Activated CD8-positive, alpha-beta T cell treated with anti-CD3 and anti-CD28 coated beads, Interleukin-2, amount 10 ng/mL, durations not matched to agents 7 days and 5 days (primary cell): ENCODE measurements at regions not wholly inside any gene's neighbourhood (a gene's known extent, or its start where the extent isn't known, plus 50 kb on each side); places are given as distances from the start of the nearest gene placed in this dataset.
"Not testable (repeated sequence)": the region's sequence is repeated elsewhere in the genome, so short reads cannot be mapped to it uniquely, and the experiment has no call there.

Experiments used
- ATAC-seq: fragments of 150-1000 bp; cut with Tn5 transposase; one replicate; pipeline ENCODE4 v1.10.0; 2021; ENCODE audit warnings: moderate library complexity
- CTCF ChIA-PET: fragments of 350-600 bp; sonication (Branson Sonifier 250); formaldehyde crosslinking; loops from one replicate; lab custom pipeline; 2021; ENCODE audit warnings: antibody characterized with exemption; lab: Charles Lee
- POLR2A ChIA-PET: fragments of 350-600 bp; sonication (Branson Sonifier 250); formaldehyde crosslinking; loops from one replicate; lab custom pipeline; 2021; ENCODE audit warnings: antibody characterized with exemption; lab: Charles Lee
- DNase-seq: peaks from one replicate; pipeline ENCODE4 v3.0.0-alpha.2; 2020
- H3K27ac Mint-ChIP-seq: one replicate; pipeline ENCODE4 v1.8.0; 2021; ENCODE audit warnings: mild to moderate bottlenecking, mixed read lengths
- H3K27me3 Mint-ChIP-seq: one replicate; pipeline ENCODE4 v1.8.0; 2021; ENCODE audit warnings: low read depth, mixed read lengths
- H3K36me3 Mint-ChIP-seq: one replicate; pipeline ENCODE4 v1.8.0; 2021; ENCODE audit warnings: low read depth, mixed read lengths
- H3K4me1 Mint-ChIP-seq: one replicate; pipeline ENCODE4 v1.8.0; 2021; ENCODE audit warnings: low read depth, mixed read lengths
- H3K4me3 Mint-ChIP-seq: one replicate; pipeline ENCODE4 v1.8.0; 2021; ENCODE audit warnings: mild to moderate bottlenecking, mixed read lengths
- H3K9me3 Mint-ChIP-seq: one replicate; pipeline ENCODE4 v1.8.0; 2022; ENCODE audit warnings: mixed read lengths; ENCODE audit not compliant: insufficient read depth

DNA sequence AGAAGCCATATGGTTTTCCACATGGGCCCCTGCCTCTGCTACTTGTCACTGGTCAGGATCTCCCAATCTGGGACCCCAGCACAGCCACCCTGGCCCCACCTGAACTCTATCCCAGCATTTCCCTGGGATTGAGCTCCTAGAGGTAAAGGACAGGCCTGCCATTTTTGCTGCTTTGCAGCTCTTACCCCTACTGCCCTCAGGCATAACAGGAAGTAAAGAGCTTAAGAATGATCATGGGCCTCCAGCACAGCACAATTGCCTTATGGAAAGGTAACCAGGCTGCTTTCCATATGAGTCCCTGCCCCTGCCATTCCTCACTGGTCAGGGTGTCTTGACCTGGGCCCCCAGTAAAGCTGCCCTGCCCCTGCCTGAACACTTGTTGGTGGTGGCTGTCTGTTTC, 196.6 kb upstream of the XIST start:
- CTCF ChIA-PET = interaction anchor here (0.8 kb wide), 1 partner anchor 294 kb away, joined by 3 read pairs; no protein-coding TSS in a partner anchor

DNA sequence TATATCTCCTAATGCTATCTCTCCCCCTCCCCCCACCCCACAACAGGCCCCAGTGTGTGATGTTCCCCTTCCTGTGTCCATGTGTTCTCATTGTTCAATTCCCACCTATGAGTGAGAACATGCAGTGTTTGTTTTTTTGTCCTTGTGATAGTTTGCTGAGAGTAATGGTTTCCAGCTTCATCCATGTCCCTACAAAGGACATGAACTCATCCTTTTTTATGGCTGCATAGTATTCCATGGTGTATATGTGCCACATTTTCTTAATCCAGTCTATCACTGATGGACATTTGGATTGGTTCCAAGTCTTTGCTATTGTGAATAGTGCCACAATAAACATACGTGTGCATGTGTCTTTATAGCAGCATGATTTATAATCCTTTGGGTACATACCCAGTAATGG, 181.6 kb upstream of the XIST start:
- H3K36me3 Mint-ChIP-seq, DNase-seq, CTCF ChIA-PET, H3K9me3 Mint-ChIP-seq, ATAC-seq, H3K4me3 Mint-ChIP-seq, H3K27me3 Mint-ChIP-seq, H3K27ac Mint-ChIP-seq, POLR2A ChIA-PET, H3K4me1 Mint-ChIP-seq: not testable (repeated sequence)

More for the DNA sequence above, 196.6 kb upstream of the XIST start:
- Mint-ChIP-seq H3K27me3 (no peaks in the 10 kb centered on the region), H3K4me3 (no peak overlapping the region), H3K36me3 (no peaks in the 10 kb centered on the region), H3K27ac (no peak overlapping the region), H3K9me3 (no peaks in the 10 kb centered on the region), H3K4me1 (no peaks in the 10 kb centered on the region)
- ATAC-seq (no peak), DNase-seq (no peak)
- POLR2A ChIA-PET = no interaction called here

DNA sequence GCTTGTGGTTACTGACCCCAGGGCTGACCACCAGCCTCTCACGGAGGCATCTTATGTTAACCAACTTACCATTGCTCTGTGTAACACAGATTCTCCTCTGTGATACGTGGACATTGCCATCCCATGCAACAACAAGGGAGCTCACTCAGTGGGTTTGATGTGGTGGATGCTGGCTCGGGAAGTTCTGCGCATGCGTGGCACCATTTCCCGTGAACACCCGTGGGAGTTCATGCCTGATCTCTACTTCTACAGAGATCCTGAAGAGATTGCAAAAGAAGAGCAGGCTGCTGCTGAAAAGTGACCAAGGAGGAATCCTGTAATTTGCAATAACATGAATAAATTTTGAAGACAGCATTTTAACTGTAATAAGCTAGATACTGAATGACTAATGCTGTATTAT, 179.0 kb upstream of the XIST start:
- H3K27me3 Mint-ChIP-seq, POLR2A ChIA-PET, H3K36me3 Mint-ChIP-seq, DNase-seq, H3K9me3 Mint-ChIP-seq, H3K4me3 Mint-ChIP-seq, H3K27ac Mint-ChIP-seq, H3K4me1 Mint-ChIP-seq, CTCF ChIA-PET, ATAC-seq: not testable (repeated sequence)

DNA sequence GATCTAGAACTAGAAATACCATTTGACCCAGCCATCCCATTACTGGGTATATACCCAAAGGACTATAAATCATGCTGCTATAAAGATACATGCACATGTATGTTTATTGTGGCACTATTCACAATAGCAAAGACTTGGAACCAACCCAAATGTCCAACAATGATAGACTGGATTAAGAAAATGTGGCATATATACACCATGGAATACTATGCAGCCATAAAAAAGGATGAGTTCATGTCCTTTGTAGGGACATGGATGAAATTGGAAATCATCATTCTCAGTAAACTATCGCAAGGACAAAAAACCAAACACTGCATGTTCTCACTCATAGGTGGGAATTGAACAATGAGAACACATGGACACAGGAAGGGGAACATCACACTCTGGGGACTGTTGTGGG, 178.3 kb upstream of the XIST start:
- CTCF ChIA-PET, H3K4me1 Mint-ChIP-seq, ATAC-seq, H3K9me3 Mint-ChIP-seq, H3K4me3 Mint-ChIP-seq, H3K36me3 Mint-ChIP-seq, POLR2A ChIA-PET, H3K27ac Mint-ChIP-seq, DNase-seq, H3K27me3 Mint-ChIP-seq: not testable (repeated sequence)

DNA sequence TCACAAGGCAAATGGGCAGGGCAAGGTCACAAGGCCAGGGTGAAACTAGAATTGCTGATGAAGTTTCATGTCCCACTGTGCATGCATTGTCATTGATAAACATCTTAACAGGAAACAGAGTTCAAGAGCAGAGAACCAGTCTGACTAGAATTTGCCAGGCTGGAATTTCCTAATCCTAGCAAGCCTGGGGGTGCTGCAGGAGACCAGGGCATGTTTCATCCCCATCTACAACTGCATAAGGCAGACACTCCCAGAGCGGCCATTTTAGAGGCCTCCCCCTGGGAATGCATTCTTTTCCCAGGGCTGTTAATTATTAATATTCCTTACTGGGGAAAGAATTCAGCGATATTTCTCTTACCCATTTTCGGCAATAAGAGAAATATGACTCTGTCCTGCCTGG, 172.6 kb upstream of the XIST start:
- ATAC-seq, CTCF ChIA-PET, DNase-seq, H3K27ac Mint-ChIP-seq, H3K36me3 Mint-ChIP-seq, H3K27me3 Mint-ChIP-seq, POLR2A ChIA-PET, H3K4me1 Mint-ChIP-seq, H3K9me3 Mint-ChIP-seq, H3K4me3 Mint-ChIP-seq: not testable (repeated sequence)

DNA sequence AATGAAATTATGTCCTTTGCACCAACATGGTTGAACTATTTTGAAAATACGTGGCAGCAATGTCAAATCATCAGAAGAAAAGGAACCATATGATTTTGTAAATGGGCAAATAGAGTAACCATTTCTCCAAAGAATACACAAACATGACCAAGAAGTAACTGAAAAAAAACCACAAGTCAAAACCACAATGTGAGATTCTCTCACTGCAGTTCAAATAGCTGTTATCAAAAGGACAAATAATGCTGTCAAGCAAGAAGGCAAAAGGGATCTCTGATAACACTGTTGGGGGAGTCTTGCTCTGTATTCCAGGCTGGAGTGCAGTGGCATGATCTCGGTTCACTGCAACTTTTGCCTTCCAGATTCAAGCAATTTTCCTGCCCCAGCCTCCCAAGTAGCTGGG, 170.7 kb upstream of the XIST start:
- Mint-ChIP-seq H3K4me1 (peaks cover 7% of the 10 kb centered on the region), H3K36me3 (no peaks in the 10 kb centered on the region), H3K27me3 (peaks cover 4% of the 10 kb centered on the region), H3K27ac (no peak overlapping the region), H3K4me3 (no peak overlapping the region), H3K9me3 (peaks cover 3% of the 10 kb centered on the region)
- CTCF ChIA-PET = no interaction called here
- ATAC-seq (no peak), DNase-seq (no peak)
- POLR2A ChIA-PET = no interaction called here

DNA sequence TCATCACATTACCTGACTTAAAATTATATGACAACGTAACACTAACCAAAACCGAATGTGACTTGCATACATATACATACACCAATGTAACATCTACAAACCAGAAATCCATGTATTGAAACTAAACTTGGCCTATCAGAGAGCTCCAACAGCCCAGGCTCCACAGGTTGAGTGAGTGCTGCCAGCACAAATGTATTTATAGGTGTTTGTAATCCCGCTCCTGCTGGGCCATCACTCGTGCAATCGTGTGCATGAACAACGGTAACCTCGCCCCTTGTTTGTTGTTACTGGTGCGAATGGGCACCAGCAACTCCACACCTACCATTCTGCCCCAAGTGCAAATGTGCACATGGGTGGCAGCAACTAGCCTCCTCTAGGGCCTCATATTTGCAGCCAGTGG, 165.7 kb upstream of the XIST start:
- no peak for ATAC-seq
- no peaks in the 10 kb centered on the region for H3K9me3 Mint-ChIP-seq
- ChIA-PET POLR2A (no interaction called here), CTCF (no interaction called here)
- H3K27me3 Mint-ChIP-seq = peaks cover 4% of the 10 kb centered on the region
- no peak overlapping the region for H3K27ac Mint-ChIP-seq
- no peak overlapping the region for H3K4me3 Mint-ChIP-seq
- H3K4me1 Mint-ChIP-seq = peaks cover 9% of the 10 kb centered on the region
- DNase-seq = no peak
- H3K36me3 Mint-ChIP-seq = no peaks in the 10 kb centered on the region

DNA sequence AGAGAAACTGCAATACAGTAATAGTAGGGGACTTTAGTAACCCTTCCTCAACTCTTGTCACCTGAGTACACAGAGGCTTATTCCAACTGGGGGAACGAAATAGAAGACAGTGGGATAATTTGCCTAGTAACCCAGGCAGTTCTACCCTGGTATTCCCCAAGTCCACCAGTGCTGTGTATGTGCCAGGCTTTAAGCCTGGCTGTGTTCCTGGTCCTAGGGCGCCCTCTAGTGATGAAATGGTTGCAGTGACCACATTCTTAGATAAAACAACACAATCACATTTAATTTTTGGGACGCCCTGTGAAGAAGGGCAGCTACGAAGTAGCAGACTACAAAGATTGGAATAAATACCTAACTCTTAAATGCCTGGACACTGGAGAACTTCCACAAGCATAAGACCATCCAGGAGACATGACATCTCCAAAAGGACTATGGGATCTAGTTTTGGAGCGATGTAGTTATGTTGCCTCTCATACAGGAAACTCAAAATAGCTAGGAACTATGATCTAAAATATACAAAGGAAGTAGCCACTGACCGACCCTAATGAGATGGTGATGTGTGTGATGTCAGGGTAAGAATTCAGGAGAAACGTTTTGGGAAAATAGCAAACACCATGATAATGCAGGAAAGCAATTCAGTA, 163.0 kb upstream of the XIST start:
- ChIA-PET CTCF (interaction anchor here (0.9 to 2.7 kb wide), 5 partner anchors 88 to 161 kb away, joined by 3 to 17 read pairs (median 4); partner anchors contain the start of gene XIST), POLR2A (no interaction called here)
- ATAC-seq = peak; percentile 79
- DNase-seq = peak; percentile 63
- Mint-ChIP-seq H3K36me3 (no peaks in the 10 kb centered on the region), H3K9me3 (no peaks in the 10 kb centered on the region), H3K27ac (no peak overlapping the region), H3K4me1 (peaks cover 2% of the 10 kb centered on the region), H3K4me3 (no peak overlapping the region), H3K27me3 (peaks cover 1% of the 10 kb centered on the region)

DNA sequence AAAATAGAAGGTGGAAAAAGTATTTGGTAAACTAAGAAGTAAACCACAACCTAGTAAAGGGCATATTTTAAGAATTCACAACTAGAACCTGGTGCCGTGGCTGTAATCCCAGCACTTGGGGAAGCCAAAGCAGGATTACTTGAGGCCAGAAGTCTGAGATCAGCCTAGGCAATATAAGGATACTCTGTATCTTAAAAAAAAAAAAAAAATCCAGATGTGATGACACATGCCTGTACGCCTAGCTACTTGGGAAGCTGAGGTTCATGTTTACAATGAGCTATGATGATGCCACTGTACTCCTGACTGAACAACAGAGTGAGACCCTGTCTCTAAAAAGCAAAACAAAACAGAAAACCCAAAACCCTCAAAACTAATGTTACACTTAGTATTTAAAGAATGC, 156.5 kb upstream of the XIST start:
- no peak overlapping the region for H3K4me3 Mint-ChIP-seq
- CTCF ChIA-PET = no interaction called here
- H3K9me3 Mint-ChIP-seq = no peaks in the 10 kb centered on the region
- ATAC-seq (no peak), DNase-seq (no peak)
- POLR2A ChIA-PET = no interaction called here
- peaks cover 9% of the 10 kb centered on the region for H3K36me3 Mint-ChIP-seq
- no peak overlapping the region for H3K27ac Mint-ChIP-seq
- peaks cover 2% of the 10 kb centered on the region for H3K4me1 Mint-ChIP-seq
- H3K27me3 Mint-ChIP-seq = no peaks in the 10 kb centered on the region

DNA sequence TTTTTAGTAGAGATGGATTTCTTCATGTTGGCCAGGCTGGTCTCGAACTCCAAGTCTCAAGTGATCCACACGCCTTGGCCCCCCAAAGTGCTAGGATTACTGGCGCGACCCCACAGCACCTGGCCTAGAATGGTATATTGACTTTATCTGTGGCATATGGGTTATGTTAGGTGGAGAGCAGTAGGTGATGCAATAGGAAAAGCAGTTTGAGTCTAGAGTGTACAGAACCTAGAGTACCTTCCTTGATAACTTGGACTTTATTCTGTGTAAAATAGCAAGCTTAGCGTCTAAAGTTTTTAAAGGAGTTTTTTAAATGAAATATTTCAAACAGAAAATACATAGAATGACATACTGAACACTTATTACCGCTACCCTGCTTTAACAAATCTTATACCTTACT, 139.5 kb upstream of the XIST start:
- DNase-seq = no peak
- Mint-ChIP-seq H3K4me1 (peaks cover 6% of the 10 kb centered on the region), H3K27me3 (no peaks in the 10 kb centered on the region), H3K4me3 (no peak overlapping the region), H3K9me3 (no peaks in the 10 kb centered on the region), H3K27ac (no peak overlapping the region), H3K36me3 (peaks cover 33% of the 10 kb centered on the region)
- POLR2A ChIA-PET = no interaction called here
- CTCF ChIA-PET = no interaction called here
- no peak for ATAC-seq

DNA sequence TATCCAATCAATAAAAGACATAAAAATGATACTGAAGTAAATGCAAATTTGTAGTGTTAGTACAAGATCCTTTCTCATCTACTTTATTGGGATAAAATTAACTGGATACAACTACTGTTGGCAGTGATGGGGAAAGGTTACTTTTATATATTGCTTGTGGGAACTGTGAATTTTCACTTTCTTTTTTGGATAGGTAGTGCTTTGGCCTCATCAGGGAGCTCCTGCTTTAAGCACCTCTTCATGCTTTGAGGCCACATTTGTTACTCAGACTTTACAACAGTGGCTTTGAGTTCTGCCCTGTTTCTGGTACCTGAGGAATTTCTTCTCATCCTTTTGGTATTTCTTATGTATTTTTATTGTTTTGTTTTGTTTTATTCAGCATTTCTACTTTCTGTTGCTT, 134.7 kb upstream of the XIST start:
- Mint-ChIP-seq H3K4me3 (no peak overlapping the region), H3K9me3 (no peaks in the 10 kb centered on the region), H3K27me3 (no peaks in the 10 kb centered on the region), H3K36me3 (peaks cover 31% of the 10 kb centered on the region), H3K4me1 (peaks cover 6% of the 10 kb centered on the region), H3K27ac (no peak overlapping the region)
- ATAC-seq = no peak
- POLR2A ChIA-PET = interaction anchor here (0.6 kb wide), 1 partner anchor 628 kb away, joined by 4 read pairs; no protein-coding TSS in a partner anchor
- no peak for DNase-seq
- CTCF ChIA-PET = no interaction called here

DNA sequence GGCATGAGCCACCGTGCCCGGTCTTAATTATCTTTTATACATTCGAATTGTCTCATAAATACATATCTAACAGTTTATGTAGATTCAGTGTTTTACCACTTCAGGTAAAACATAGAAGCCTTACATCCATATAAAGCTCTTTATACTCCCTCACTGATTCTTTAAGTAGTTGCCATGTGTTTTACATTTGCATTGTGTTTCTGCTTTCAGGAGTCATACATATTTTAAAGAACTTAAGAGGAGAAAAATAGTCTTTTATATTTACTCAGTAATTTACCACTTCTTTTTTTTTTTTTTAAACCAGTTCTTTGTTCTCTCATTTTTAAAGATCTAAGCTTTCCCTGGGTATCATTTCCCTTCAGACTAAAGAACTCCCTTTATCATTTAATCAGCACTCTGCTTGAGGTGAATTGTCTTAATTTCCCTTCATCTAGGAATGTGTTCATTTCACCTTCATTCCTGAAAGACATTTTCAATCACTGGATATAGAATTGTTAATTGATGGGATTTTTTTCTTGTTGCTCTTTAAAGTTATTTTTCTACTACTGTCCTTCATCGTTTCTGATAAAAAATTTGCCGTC, 127.1 kb upstream of the XIST start:
- Mint-ChIP-seq H3K27me3 (no peaks in the 10 kb centered on the region), H3K4me3 (no peak overlapping the region), H3K4me1 (peaks cover 11% of the 10 kb centered on the region), H3K36me3 (peaks cover 9% of the 10 kb centered on the region), H3K9me3 (no peaks in the 10 kb centered on the region), H3K27ac (no peak overlapping the region)
- ChIA-PET POLR2A (interaction anchor here (0.7 kb wide), 1 partner anchor 132 kb away, joined by 3 read pairs; no protein-coding TSS in a partner anchor), CTCF (interaction anchor here (0.6 kb wide), 1 partner anchor 1885 kb away, joined by 3 read pairs; no protein-coding TSS in a partner anchor)
- DNase-seq (no peak), ATAC-seq (no peak)
